DOHH2 (cell line): ENCODE measurements at regions not wholly inside any gene's neighbourhood (a gene's known extent, or its start where the extent isn't known, plus 50 kb on each side); places are given as distances from the start of the nearest gene placed in this dataset.

Experiments used
- CTCF ChIP-seq: fragments of 200-600 bp; sonication (generic); IDR thresholded peaks from one replicate; pipeline ENCODE4 v1.5.1; 2014; ENCODE audit warnings: antibody characterized with exemption, mild to moderate bottlenecking, low read depth, low read length; ENCODE audit not compliant: poor library complexity, severe bottlenecking
- EZH2phosphoT487 ChIP-seq: fragments of 200-600 bp; sonication (generic); IDR thresholded peaks from 2 replicates; pipeline ENCODE4 v1.6.1; 2017; ENCODE audit warnings: borderline replicate concordance, mild to moderate bottlenecking, antibody characterized with exemption, low read length, moderate library complexity, mixed read lengths

GRCh38 chr5:74400067-74400466, 240.5 kb downstream of the ENC1 start:
- TF ChIP-seq CTCF, result no peak
- no peak for TF ChIP-seq EZH2phosphoT487
